DMS53 (cell line): ENCODE measurements at regions not wholly inside any gene's neighbourhood (a gene's known extent, or its start where the extent isn't known, plus 50 kb on each side); places are given as distances from the start of the nearest gene placed in this dataset.
"Not testable (repeated sequence)": the region's sequence is repeated elsewhere in the genome, so short reads cannot be mapped to it uniquely, and the experiment has no call there.

Experiments used
- DNase-seq: peaks from one replicate; lab custom pipeline; 2025; lab: John Stamatoyannopoulos, UW

- DNase-seq: no peak
Measured at GRCh38 chr10:15428681-15429080, 57.6 kb upstream of the FAM171A1 start.

GRCh38 chr10:15427843-15428414 is 56.8 kb upstream of the FAM171A1 start:
- peak; percentile 61 for DNase-seq

- DNase-seq: no peak
Measured at GRCh38 chr10:15426558-15426957, 55.5 kb upstream of the FAM171A1 start.

- DNase-seq: no peak
Measured at GRCh38 chr10:15426115-15426514, 55.0 kb upstream of the FAM171A1 start.

GRCh38 chr10:15421875-15422274 is 50.8 kb upstream of the FAM171A1 start:
- DNase-seq: not testable (repeated sequence)
